Right atrium auricular region (tissue), 2 donors: ENCODE measurements at regions not wholly inside any gene's neighbourhood (a gene's known extent, or its start where the extent isn't known, plus 50 kb on each side); places are given as distances from the start of the nearest gene placed in this dataset.

ENCODE experiments used
- DNase-seq: peaks from one replicate; pipeline ENCODE4 v3.0.0-alpha.2; 2019; ENCODE audit warnings: low spot score
- H3K27ac ChIP-seq, 2 donors: fragments of 200-600 bp; sonication (generic); 1 replicate in 1 of 2; 2 replicates in 1 of 2; pipeline ENCODE4 v1.5.1; 2016 to 2019
- H3K27me3 ChIP-seq, 2 donors: fragments of 200-600 bp; sonication (generic); one replicate each; pipeline versions ENCODE4 v1.5.1 to v1.6.0; 2017 to 2019
- H3K36me3 ChIP-seq: fragments of 200-600 bp; sonication (generic); one replicate; pipeline ENCODE4 v1.5.1; 2016
- H3K4me1 ChIP-seq, 2 donors: fragments of 200-600 bp; sonication (generic); one replicate each; pipeline versions ENCODE4 v1.5.1 to v1.6.0; 2017 to 2019
- H3K4me3 ChIP-seq, 2 donors: fragments of 200-600 bp; sonication (generic); 1 replicate in 1 of 2; 2 replicates in 1 of 2; pipeline ENCODE4 v1.5.1; 2017 to 2019; ENCODE audit warnings: mild to moderate bottlenecking in 1 of 2, moderate library complexity in 1 of 2
- H3K9me3 ChIP-seq, 2 donors: fragments of 200-600 bp; sonication (generic); one replicate each; pipeline ENCODE4 v1.5.1; 2019
- CTCF ChIP-seq, 2 donors: fragments of 200-600 bp; sonication (generic); IDR thresholded peaks; one replicate each; pipeline ENCODE4 v1.5.1; 2019; ENCODE audit warnings: antibody characterized with exemption in 2 of 2

- Histone ChIP-seq H3K4me3 (no peak overlapping the region), H3K36me3 (no peaks in the 10 kb centered on the region), H3K27me3 (no peaks in the 10 kb centered on the region), H3K4me1 (no peaks in the 10 kb centered on the region), H3K9me3 (no peaks in the 10 kb centered on the region), H3K27ac (no peak overlapping the region)
- no peak for DNase-seq
- TF ChIP-seq CTCF (IDR thresholded peaks at IDR 0.05), result no peak
These were observed 86.5 kb upstream of the CENPW start for GRCh38 chr6:126253431-126253830.

GRCh38 chr6:126258150-126258549, 81.8 kb upstream of the CENPW start:
- no peaks in the 10 kb centered on the region for H3K36me3 ChIP-seq
- no peak overlapping the region for H3K27ac ChIP-seq
- TF ChIP-seq CTCF (IDR thresholded peaks at IDR 0.05), result no peak
- no peaks in the 10 kb centered on the region for H3K4me1 ChIP-seq
- peaks cover 0 to 22% of the 10 kb centered on the region in 2 donors for H3K9me3 ChIP-seq
- no peak overlapping the region for H3K4me3 ChIP-seq
- H3K27me3 ChIP-seq, result no peaks in the 10 kb centered on the region
- DNase-seq, result no peak

GRCh38 chr6:126261792-126262421, 78.0 kb upstream of the CENPW start:
- H3K9me3 ChIP-seq, result peaks cover 0 to 22% of the 10 kb centered on the region in 2 donors
- TF ChIP-seq CTCF (IDR thresholded peaks at IDR 0.05), result no peak
- H3K36me3 ChIP-seq, result no peaks in the 10 kb centered on the region
- no peak overlapping the region for H3K27ac ChIP-seq
- no peaks in the 10 kb centered on the region for H3K27me3 ChIP-seq
- H3K4me1 ChIP-seq, result no peaks in the 10 kb centered on the region
- H3K4me3 ChIP-seq, result no peak overlapping the region
- DNase-seq, result no peak

GRCh38 chr6:126264265-126264664, 75.7 kb upstream of the CENPW start:
- no peaks in the 10 kb centered on the region for H3K4me1 ChIP-seq
- H3K36me3 ChIP-seq, result no peaks in the 10 kb centered on the region
- no peak overlapping the region for H3K4me3 ChIP-seq
- no peak for TF ChIP-seq CTCF (IDR thresholded peaks at IDR 0.05)
- no peak overlapping the region for H3K27ac ChIP-seq
- no peak for DNase-seq
- H3K27me3 ChIP-seq, result no peaks in the 10 kb centered on the region
- peaks cover 0 to 22% of the 10 kb centered on the region in 2 donors for H3K9me3 ChIP-seq

GRCh38 chr6:126266664-126267063, 73.3 kb upstream of the CENPW start:
- H3K9me3 ChIP-seq, result no peaks in the 10 kb centered on the region
- no peaks in the 10 kb centered on the region for H3K36me3 ChIP-seq
- DNase-seq, result no peak
- no peaks in the 10 kb centered on the region for H3K4me1 ChIP-seq
- H3K27ac ChIP-seq, result no peak overlapping the region
- no peaks in the 10 kb centered on the region for H3K27me3 ChIP-seq
- no peak for TF ChIP-seq CTCF (IDR thresholded peaks at IDR 0.05)
- H3K4me3 ChIP-seq, result no peak overlapping the region

- no peak for DNase-seq
- H3K4me1 ChIP-seq, result no peaks in the 10 kb centered on the region
- H3K4me3 ChIP-seq, result no peak overlapping the region
- H3K27ac ChIP-seq, result no peak overlapping the region
- TF ChIP-seq CTCF (IDR thresholded peaks at IDR 0.05), result no peak
- H3K27me3 ChIP-seq, result no peaks in the 10 kb centered on the region
- H3K9me3 ChIP-seq, result no peaks in the 10 kb centered on the region
- no peaks in the 10 kb centered on the region for H3K36me3 ChIP-seq
These were observed 72.3 kb upstream of the CENPW start for GRCh38 chr6:126267626-126268025.
